ENCODE measurements at regions not wholly inside any gene's neighbourhood (a gene's known extent, or its start where the extent isn't known, plus 50 kb on each side); places are given as distances from the start of the nearest gene placed in this dataset.

DNA sequence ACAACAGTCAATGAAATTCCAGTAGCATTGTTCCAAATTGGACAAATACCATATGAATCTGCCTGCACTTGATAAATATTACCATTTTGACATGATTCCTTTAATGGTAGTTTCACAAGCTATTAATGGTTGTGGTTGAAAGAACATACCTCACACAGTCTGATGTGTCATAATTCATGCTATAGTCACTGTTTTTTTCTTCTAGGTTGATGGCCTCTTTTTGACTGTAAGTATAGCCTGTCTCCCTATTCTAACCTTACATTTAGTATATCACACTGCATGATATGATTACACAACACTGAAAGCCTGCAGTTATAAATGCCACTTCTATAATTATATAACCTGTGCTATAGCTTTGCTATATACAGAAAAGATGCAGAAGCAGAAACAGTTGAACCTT, 834.1 kb downstream of the NSUN3 start:
- Histone ChIP-seq H3K4me1 (ENCODE audit: control insufficient read depth in 1 of 2, low read depth in 2 of 2) (no peaks in the 10 kb centered on the region), H3K36me3 (no peaks in the 10 kb centered on the region), H3K27me3 (replicated peaks; ENCODE audit: insufficient read depth) (no peaks in the 10 kb centered on the region), H3K27ac (no peak overlapping the region), H3K9me3 (no peaks in the 10 kb centered on the region), H3K4me3 (no peak overlapping the region)
- no peak for TF ChIP-seq CTCF (IDR thresholded peaks at IDR 0.05)
- no peak for ATAC-seq (ENCODE audit: insufficient number of reproducible peaks, low FRiP score, low read depth)
- DNase-seq (ENCODE audit: low spot score): no peak

- no peak for TF ChIP-seq CTCF (IDR thresholded peaks at IDR 0.05)
- Histone ChIP-seq H3K36me3 (no peaks in the 10 kb centered on the region), H3K27ac (no peak overlapping the region), H3K9me3 (no peaks in the 10 kb centered on the region), H3K4me3 (no peak overlapping the region), H3K27me3 (replicated peaks; ENCODE audit: insufficient read depth) (no peaks in the 10 kb centered on the region), H3K4me1 (ENCODE audit: control insufficient read depth in 1 of 2, low read depth in 2 of 2) (no peaks in the 10 kb centered on the region)
- DNase-seq (ENCODE audit: low spot score) (no peak), ATAC-seq (ENCODE audit: insufficient number of reproducible peaks, low FRiP score, low read depth) (no peak)
Observed at GRCh38 chr3:94904156-94904674, 841.4 kb downstream of the NSUN3 start.

GRCh38 chr3:94909726-94910125, 846.9 kb downstream of the NSUN3 start:
- no peak overlapping the region for H3K4me3 ChIP-seq
- no peak for DNase-seq (ENCODE audit: low spot score)
- no peak for ATAC-seq (ENCODE audit: insufficient number of reproducible peaks, low FRiP score, low read depth)
- H3K27ac ChIP-seq: no peak overlapping the region
- no peaks in the 10 kb centered on the region for H3K27me3 ChIP-seq (replicated peaks; ENCODE audit: insufficient read depth)
- no peaks in the 10 kb centered on the region for H3K4me1 ChIP-seq (ENCODE audit: control insufficient read depth in 1 of 2, low read depth in 2 of 2)
- no peaks in the 10 kb centered on the region for H3K36me3 ChIP-seq
- TF ChIP-seq CTCF (IDR thresholded peaks at IDR 0.05): no peak
- H3K9me3 ChIP-seq: no peaks in the 10 kb centered on the region

DNA sequence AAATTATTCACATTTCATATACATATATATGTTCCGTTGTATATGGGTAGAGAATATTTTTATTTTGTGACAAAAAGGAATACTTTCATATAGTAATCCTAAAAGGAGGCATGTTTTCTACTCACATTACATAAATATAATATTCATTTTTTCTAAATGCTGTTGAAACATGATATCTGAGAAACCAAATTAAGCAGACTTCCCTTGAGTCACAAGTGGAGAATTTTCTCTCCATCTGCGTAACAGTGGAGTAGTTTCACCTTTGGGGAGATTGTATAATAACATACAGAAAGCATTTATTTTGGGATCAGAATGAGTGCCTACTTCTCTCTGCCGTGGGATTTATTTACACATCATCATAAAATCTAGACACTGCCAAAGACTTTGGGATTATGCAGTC, 849.8 kb downstream of the NSUN3 start:
- Histone ChIP-seq H3K4me1 (ENCODE audit: control insufficient read depth in 1 of 2, low read depth in 2 of 2) (no peaks in the 10 kb centered on the region), H3K27ac (no peak overlapping the region), H3K9me3 (no peaks in the 10 kb centered on the region), H3K36me3 (no peaks in the 10 kb centered on the region), H3K4me3 (no peak overlapping the region), H3K27me3 (replicated peaks; ENCODE audit: insufficient read depth) (no peaks in the 10 kb centered on the region)
- no peak for ATAC-seq (ENCODE audit: insufficient number of reproducible peaks, low FRiP score, low read depth)
- TF ChIP-seq CTCF (IDR thresholded peaks at IDR 0.05): no peak
- DNase-seq (ENCODE audit: low spot score): no peak

DNA sequence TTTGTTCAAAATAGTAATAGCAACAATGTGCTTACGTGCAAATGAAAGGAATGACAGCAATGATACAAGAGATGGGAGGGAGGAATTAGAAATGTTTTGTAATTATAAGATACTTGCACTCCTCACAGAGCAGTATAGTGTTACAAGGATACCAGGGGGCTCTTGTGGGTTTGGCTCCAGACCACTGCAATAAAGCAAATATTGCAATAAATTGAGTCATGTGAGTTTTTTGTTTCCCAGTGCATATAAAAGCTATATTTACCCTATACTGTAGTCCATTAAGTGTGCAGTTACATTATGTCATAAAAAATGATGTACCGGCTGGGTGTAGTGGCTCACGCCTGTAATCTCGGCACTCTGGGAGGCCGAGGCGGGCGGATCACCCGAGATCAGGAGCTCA, 864.3 kb downstream of the NSUN3 start:
- DNase-seq (ENCODE audit: low spot score): no peak
- Histone ChIP-seq H3K27me3 (replicated peaks; ENCODE audit: insufficient read depth) (no peaks in the 10 kb centered on the region), H3K36me3 (no peaks in the 10 kb centered on the region), H3K4me3 (no peak overlapping the region), H3K27ac (no peak overlapping the region), H3K4me1 (ENCODE audit: control insufficient read depth in 1 of 2, low read depth in 2 of 2) (no peaks in the 10 kb centered on the region), H3K9me3 (no peaks in the 10 kb centered on the region)
- ATAC-seq (ENCODE audit: insufficient number of reproducible peaks, low FRiP score, low read depth): no peak
- TF ChIP-seq CTCF (IDR thresholded peaks at IDR 0.05): no peak
